DMS 273 treated with DMSO at 0.1 percent for 48 hours (cell line): ENCODE measurements at regions not wholly inside any gene's neighbourhood (a gene's known extent, or its start where the extent isn't known, plus 50 kb on each side); places are given as distances from the start of the nearest gene placed in this dataset.
"Not testable (repeated sequence)": the region's sequence is repeated elsewhere in the genome, so short reads cannot be mapped to it uniquely, and the experiment has no call there.

Experiments
- DNase-seq: peaks from one replicate; lab custom pipeline; 2025; lab: John Stamatoyannopoulos, UW

DNA sequence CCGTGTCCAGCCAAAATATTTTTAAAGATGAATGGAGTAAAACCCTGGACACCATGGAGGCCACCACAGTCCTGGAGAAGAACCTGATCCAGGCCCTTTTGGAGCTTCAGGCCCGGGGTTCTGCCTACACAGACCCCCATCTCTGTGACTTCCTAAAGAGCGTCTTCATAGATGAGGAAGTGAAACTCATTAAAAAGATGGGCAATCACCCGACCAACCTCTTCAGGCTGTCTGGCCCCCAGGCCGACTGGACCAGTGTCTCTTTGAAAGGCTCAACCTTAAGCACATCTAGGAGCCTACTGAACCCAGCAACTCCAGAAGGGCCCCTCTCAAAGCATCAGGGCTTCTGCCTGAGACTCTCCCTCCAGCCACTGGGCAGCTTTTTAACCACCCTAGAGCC, 107.9 kb upstream of the FAM174B start:
- no peak for DNase-seq

DNA sequence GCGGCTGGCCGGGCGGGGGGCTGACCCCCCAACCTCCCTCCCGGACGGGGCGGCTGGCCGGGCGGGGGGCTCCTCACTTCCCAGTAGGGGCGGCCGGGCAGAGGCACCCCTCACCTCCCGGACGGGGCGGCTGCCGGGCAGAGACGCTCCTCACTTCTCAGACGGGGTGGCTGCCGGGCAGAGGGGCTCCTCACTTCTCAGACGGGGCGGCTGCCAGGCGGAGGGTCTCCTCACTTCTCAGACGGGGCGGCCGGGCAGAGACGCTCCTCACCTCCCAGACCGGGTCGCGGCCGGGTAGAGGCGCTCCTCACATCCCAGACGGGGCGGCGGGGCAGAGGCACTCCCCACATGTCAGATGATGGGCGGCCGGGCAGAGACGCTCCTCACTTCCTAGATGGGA, 112.6 kb upstream of the FAM174B start:
- not testable (repeated sequence) for DNase-seq

- no peak for DNase-seq
Measured at GRCh38 chr15:92770641-92771040, 115.1 kb upstream of the FAM174B start.

- no peak for DNase-seq
Measured at GRCh38 chr15:92772061-92772460, 116.5 kb upstream of the FAM174B start.

DNA sequence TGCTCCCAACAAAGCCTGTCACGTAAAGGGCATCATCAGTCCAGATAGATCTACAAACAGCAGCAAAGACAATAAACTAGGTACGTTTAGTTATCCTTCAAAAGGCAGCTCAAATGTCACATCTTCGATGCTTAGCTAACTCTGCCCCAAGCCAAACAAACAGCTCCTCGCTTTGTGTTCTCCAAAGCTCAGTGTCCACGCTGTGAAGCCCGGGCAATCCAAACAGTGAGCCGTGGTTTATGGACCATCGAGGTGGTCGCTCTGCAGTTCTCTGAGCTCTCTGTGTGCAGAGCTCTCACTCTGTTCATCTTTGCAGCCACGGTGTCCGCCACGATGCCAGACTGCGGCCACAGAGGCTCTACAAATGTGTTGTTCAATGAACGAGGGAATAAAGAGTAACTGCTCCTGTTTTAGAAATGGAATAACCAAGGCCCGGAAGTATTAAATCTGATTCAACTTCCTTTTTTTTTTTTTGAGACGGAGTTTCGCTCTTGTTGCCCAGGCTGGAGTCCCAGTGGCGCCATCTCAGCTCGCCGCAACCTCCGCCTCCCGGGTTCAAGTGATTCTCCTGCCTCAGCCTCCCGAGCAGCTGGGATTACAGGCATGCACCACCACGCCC, 117.2 kb upstream of the FAM174B start:
- DNase-seq = no peak

- no peak for DNase-seq
Measured at GRCh38 chr15:92773340-92773739, 117.8 kb upstream of the FAM174B start.

GRCh38 chr15:92779874-92780273, 120.2 kb upstream of the CHD2 start:
- no peak for DNase-seq

DNA sequence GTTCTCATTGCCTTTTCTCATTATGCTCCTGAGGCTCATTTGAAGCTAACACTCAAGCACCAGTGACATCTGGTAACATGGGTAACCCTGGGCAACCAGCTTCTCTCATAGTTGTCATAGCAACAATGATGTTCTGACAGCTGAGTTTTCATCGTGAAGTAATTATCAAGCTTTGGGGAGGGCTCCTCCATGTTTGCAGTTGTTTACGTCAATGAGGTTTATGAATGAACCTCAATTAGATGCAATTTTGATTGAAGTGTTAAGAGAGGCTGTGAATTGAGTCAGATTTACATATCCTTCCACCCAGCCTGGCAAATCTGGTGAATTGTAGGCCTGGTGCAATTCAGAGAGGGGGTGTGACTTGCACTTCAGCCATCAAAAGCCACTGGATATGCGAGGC, 119.3 kb upstream of the CHD2 start:
- DNase-seq = peak; percentile 56

DNA sequence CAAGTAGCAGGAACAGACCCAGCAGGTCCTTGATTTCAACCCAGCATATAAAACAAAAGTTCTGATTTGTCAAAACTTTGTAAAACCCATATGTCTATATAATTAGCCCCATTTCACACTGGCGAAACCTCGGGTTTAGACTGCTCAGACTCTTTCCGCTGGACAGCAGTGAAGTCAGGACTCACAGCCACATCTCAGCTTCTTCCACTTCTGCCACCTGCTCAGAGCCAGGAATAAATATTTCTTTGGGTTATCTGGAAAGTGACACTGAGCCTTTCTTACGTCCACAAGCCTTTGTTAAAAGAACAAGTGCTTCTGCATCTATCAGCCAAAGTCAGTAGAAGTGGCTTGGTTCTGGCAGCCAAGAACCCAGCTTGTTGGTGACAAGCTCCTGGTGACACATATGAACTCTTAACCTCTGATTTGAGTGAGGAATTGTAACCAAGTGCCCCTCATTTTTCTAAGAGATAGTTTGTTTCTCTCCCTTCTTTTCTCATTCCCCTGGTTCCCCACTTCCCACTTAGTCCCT, 118.1 kb upstream of the CHD2 start:
- DNase-seq = no peak

GRCh38 chr15:92787116-92787515, 113.0 kb upstream of the CHD2 start:
- no peak for DNase-seq

GRCh38 chr15:92788196-92788595, 111.9 kb upstream of the CHD2 start:
- no peak for DNase-seq

DNA sequence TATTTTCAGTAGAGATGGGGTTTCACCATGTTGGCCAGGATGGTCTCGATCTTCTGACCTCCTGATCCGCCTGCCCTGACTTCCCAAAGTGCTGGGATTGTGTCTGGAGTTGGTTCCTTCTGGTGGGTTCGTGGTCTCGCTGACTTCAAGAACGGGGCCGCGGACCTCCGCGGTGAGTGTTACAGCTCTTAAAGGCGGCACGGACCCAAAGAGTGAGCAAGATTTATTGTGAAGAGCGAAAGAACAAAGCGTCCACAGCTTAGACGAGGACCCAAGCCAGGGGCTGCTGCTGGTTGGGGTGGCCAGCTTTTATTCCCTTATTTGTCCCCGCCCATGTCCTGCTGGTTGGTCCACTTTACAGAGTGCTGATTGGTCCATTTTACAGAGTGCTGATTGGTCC, 111.3 kb upstream of the CHD2 start:
- DNase-seq = not testable (repeated sequence)

DNA sequence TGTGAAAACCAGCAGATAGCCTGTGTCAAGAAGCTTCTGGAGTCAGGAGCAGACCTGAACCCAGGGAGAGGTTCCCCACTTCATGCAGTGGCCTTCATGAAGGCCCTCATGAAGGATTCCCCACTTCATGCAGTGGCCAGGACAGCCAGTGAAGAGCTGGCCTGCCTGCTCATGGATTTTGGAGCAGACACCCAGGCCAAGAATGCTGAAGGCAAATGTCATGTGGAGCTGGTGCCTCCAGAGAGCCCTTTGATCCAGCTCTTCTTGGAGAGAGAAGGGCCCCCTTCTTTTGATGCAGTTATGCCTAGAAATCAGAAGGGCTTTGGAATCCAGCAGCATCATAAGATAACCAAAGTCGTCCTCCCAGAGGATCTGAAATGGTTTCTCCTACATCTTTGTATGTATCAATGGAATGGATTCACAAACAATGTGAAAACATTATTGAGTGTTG, 103.9 kb upstream of the CHD2 start:
- no peak for DNase-seq

DNA sequence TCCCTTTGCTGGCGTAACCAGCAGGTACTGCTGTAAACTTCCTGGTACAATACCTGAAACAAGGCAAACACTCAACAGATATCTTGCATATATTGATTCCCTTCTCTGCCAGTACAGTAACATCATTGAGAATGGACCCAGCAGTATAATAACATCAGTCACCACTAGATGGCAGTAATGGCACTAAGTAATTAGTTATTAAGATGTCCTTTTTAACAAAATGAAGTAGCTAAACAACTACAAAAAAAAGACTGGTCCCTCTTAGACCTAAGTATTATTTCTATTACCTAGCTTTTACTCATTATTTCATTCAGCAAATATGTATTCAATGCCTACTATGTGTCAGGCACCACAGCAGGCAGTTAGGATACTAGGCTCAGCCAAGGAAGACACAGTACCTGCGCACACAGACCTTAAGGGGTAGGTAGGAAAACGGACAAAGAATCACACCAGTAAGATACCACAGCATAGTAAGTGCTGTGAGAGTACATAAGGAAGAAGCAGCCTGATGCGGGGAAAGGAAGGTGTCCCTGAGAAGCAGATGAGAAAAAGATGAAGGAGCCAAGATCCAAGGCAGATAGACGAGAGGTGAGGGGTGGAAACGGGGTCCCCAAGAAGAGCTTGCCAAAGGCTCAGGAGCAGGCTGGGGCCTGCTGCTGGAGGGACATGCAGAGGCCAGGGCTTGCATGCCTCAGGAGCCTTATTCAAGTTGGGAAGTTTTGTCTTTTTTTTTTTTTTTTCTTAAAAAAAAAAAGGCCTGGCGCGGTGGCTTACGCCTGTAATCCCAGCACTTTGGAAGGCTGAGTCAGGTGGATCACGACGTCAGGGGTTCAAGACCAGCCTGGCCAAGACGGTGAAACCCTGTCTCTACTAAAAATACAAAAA, 102.7 kb upstream of the CHD2 start:
- no peak for DNase-seq

DNA sequence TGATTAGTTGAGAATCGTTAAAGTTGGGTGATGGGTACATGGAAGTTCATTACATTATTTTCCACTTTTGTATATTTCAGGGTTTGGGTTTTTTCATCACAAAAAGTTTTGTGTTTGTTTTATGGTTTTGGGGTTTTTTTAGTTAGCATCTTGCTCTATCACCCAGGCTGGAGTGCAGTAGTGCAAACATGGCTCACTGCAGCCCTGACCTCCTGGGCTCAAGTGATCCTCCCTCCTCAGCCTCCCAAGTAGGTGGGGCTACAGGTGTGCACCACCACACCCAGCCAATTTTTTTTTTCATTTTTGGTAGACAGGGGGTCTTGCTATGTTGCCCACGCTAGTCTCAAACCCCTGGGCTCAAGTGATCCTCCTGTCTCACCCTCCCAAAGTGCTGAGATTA, 100.1 kb upstream of the CHD2 start:
- DNase-seq = no peak

DNA sequence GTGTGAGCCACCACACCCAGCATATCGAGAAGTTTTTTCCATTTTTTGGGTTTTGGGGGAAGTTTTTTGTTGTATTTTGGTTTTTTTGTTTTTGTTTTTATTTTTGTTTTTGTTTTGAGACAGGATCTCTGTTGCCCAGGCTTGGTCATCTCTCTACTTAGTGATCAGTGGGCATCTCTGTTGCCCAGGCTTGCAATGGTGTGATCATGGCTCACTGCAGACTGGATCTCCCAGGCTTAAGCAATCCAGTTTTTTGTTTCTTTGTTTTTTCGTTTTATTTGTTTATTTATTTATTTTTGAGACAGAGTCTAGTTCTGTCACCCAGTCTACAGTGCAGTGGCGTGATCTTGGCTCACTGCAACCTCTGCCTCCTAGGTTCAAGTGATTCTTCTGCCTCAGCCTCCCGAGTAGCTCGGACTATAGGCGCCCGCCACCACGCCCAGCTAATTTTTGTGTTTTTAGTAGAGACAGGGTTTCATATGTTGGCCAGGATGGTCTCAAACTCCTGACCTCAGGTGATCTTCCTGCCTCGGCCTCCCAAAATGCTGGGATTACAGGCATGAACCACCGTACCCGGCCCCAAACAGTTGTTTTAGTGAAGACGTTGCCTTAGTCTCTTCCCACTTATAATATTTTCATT, 99.6 kb upstream of the CHD2 start:
- not testable (repeated sequence) for DNase-seq

DNA sequence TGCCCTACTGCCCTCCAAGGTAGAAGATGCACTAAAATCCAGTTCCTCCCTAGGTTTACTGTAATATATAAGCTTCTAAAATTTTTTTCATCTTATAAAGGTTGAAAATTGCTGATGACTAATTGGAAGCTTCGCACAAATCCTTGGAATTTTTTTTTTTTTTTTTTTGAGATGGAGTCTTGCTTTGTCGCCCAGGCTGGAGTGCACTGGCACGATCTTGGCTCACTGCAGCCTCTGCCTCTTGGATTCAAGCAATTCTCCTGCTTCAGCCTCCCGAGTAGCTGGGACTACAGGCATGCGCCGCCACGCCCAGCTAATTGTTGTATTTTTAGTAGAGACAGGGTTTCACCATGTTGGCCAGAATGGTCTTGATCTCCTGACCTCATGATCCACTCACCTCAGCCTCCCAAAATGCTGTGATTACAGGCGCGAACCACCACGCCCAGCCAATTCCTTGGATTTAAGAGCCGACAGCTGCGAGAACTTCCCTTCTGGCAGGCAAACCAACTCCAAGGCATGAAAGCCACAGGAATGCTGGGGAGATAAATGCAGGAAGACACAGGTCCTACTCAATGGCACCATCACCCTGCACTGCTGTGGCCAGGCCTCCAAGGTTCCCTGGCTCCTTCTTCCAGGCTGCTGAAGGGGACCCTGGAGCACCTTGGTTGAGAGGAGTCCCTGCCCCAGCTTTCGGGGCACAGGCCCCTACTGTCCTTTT, 98.9 kb upstream of the CHD2 start:
- DNase-seq = not testable (repeated sequence)

GRCh38 chr15:92801774-92802464, 98.2 kb upstream of the CHD2 start:
- no peak for DNase-seq

DNA sequence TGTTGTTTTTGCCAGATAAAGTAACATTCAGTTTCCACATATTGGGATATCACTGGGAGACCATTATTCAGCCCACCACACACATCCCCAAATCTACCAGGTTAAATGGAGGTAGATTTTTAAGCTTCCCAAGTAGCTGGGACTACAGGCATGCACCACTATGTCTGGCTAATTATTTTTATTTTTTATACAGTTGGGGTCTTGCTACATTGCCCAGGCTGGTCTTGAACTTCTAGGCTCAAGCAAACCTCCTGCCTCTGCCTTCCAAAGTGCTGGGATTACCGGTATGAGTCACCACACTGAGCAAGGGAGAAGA, 96.6 kb upstream of the CHD2 start:
- DNase-seq = no peak

DNA sequence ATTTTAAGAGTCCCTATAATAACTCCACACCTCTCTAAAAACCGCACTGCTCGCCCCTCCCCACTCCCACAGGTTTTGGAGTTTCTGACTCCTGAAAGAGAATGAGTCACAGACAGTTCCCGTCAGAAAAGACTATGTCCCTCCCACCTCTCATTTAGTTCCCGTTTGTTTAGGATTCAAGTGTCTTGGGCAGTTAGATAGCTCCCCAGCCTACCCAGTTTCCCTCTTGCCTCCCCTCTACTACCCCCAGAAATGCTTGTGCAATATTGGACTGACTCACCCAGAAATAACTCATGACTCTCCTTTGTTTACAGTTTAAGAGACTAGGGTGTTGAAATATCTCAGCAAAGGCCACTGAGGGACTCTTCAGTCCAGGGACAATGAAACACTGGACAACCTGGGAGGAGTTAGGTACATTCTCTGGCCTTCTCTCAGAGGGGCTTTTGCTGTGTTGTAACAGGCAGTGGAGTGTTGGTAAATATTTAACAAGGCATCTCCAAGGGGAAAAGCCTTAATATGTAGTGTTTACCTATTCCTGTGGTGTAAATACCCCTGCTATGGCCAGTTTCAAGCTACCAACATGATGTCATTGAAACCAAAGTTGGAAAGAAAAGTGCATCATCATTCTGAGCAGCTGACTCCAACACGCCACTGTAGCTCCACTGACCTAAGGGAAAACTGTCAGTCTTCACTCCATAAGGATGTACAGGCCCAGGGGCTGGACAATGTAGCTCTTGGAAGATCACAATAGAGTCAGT, 96.1 kb upstream of the CHD2 start:
- no peak for DNase-seq

- not testable (repeated sequence) for DNase-seq
Measured at GRCh38 chr15:92804610-92804936, 95.6 kb upstream of the CHD2 start.
